ENCODE measurements at regions not wholly inside any gene's neighbourhood (a gene's known extent, or its start where the extent isn't known, plus 50 kb on each side); places are given as distances from the start of the nearest gene placed in this dataset.
"Not testable (repeated sequence)": the region's sequence is repeated elsewhere in the genome, so short reads cannot be mapped to it uniquely, and the experiment has no call there.

DNA sequence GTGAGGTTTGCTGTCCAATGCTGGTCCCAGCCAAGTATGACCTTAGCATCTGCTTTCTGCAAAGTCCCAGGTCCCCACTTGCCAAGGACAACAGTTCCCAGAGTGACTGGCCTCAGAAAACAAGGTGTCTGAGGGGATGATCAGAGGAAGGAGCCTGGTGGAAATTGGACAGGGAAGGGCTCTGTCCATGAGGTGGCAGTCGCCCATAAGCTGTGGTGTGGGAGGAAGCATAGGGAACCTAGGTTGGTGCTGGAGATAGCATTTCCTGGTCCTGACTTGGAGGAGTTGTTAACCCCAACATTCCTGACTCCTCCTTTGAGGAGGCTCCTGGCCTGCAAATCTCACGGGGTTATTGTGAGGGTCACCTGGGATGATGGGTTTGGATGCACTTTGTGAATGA lies 77.8 kb downstream of the LIMS4 start:
- TF ChIP-seq POLR2A, POLR2AphosphoS5 (IDR thresholded peaks at IDR 0.05): not testable (repeated sequence)
- TF ChIP-seq, protein P1, sequence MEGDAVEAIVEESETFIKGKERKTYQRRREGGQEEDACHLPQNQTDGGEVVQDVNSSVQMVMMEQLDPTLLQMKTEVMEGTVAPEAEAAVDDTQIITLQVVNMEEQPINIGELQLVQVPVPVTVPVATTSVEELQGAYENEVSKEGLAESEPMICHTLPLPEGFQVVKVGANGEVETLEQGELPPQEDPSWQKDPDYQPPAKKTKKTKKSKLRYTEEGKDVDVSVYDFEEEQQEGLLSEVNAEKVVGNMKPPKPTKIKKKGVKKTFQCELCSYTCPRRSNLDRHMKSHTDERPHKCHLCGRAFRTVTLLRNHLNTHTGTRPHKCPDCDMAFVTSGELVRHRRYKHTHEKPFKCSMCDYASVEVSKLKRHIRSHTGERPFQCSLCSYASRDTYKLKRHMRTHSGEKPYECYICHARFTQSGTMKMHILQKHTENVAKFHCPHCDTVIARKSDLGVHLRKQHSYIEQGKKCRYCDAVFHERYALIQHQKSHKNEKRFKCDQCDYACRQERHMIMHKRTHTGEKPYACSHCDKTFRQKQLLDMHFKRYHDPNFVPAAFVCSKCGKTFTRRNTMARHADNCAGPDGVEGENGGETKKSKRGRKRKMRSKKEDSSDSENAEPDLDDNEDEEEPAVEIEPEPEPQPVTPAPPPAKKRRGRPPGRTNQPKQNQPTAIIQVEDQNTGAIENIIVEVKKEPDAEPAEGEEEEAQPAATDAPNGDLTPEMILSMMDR (IDR thresholded peaks at IDR 0.05) = not testable (repeated sequence)
